H9 (cell line): ENCODE measurements at regions not wholly inside any gene's neighbourhood (a gene's known extent, or its start where the extent isn't known, plus 50 kb on each side); places are given as distances from the start of the nearest gene placed in this dataset.

Source experiments
- DNase-seq: peaks from one replicate; pipeline ENCODE4 v3.0.0-alpha.2; 2017
- H2AFZ ChIP-seq: one replicate; pipeline ENCODE4 v1.6.1; 2013; ENCODE audit warnings: mild to moderate bottlenecking, low read length, control low read depth, moderate library complexity
- H2AK5ac ChIP-seq: 2 replicates; pipeline ENCODE4 v1.6.1; 2013; ENCODE audit warnings: low read length, control low read depth, mixed read lengths; ENCODE audit not compliant: insufficient read length
- H2BK120ac ChIP-seq: one replicate; pipeline ENCODE4 v1.6.1; 2013; ENCODE audit warnings: low read depth, mild to moderate bottlenecking, low read length, control low read depth, inconsistent platforms; ENCODE audit not compliant: poor library complexity, severe bottlenecking
- H2BK12ac ChIP-seq: 2 replicates; pipeline ENCODE4 v1.6.1; 2013; ENCODE audit warnings: low read length, control low read depth, mixed read lengths, low read depth; ENCODE audit not compliant: insufficient read length
- H2BK15ac ChIP-seq: 2 replicates; pipeline ENCODE4 v1.6.1; 2013; ENCODE audit warnings: low read depth, low read length, control low read depth
- H2BK20ac ChIP-seq: one replicate; pipeline ENCODE4 v1.6.1; 2013; ENCODE audit warnings: low read depth, mild to moderate bottlenecking, low read length, control low read depth, inconsistent platforms; ENCODE audit not compliant: poor library complexity, severe bottlenecking
- H2BK5ac ChIP-seq: 2 replicates; pipeline ENCODE4 v1.6.1; 2013; ENCODE audit warnings: low read length, control low read depth, mixed read lengths; ENCODE audit not compliant: insufficient read length
- H3K14ac ChIP-seq: 2 replicates; pipeline ENCODE4 v1.6.1; 2013; ENCODE audit warnings: low read length, control low read depth; ENCODE audit not compliant: insufficient read depth
- H3K18ac ChIP-seq: 2 replicates; pipeline ENCODE4 v1.6.1; 2013; ENCODE audit warnings: low read depth, mild to moderate bottlenecking, mixed read lengths, low read length, control low read depth; ENCODE audit not compliant: insufficient read length
- H3K23ac ChIP-seq: 2 replicates; pipeline ENCODE4 v1.6.1; 2013; ENCODE audit warnings: low read length, control low read depth, mixed read lengths, low read depth; ENCODE audit not compliant: insufficient read length
- H3K23me2 ChIP-seq: 2 replicates; pipeline ENCODE4 v1.6.1; 2013; ENCODE audit warnings: low read depth, mild to moderate bottlenecking, mixed read lengths, low read length, control low read depth; ENCODE audit not compliant: insufficient read length, poor library complexity, severe bottlenecking
- H3K27ac ChIP-seq: 2 replicates; pipeline ENCODE4 v1.5.1; 2013; ENCODE audit warnings: low read length, control low read depth, mixed read lengths, low read depth; ENCODE audit not compliant: insufficient read length
- H3K27me3 ChIP-seq: 2 replicates; pipeline ENCODE4 v1.6.1; 2013; ENCODE audit warnings: low read length, control low read depth, inconsistent platforms; ENCODE audit not compliant: insufficient read depth
- H3K4ac ChIP-seq: 2 replicates; pipeline ENCODE4 v1.6.1; 2013; ENCODE audit warnings: low read depth, mild to moderate bottlenecking, control low read depth, inconsistent platforms, low read length, moderate library complexity
- H3K4me1 ChIP-seq: 2 replicates; pipeline ENCODE4 v1.6.1; 2013; ENCODE audit warnings: low read length, control low read depth, inconsistent platforms; ENCODE audit not compliant: insufficient read depth
- H3K4me2 ChIP-seq: 2 replicates; pipeline ENCODE4 v1.6.1; 2013; ENCODE audit warnings: low read length, control low read depth, mixed read lengths; ENCODE audit not compliant: insufficient read length, insufficient read depth
- H3K56ac ChIP-seq: 2 replicates; pipeline ENCODE4 v1.6.1; 2013; ENCODE audit warnings: low read depth, mild to moderate bottlenecking, mixed read lengths, low read length, control low read depth; ENCODE audit not compliant: insufficient read length
- H3K79me1 ChIP-seq: 2 replicates; pipeline ENCODE4 v1.6.1; 2013; ENCODE audit warnings: low read depth, mild to moderate bottlenecking, moderate library complexity, low read length, control low read depth, inconsistent platforms; ENCODE audit not compliant: insufficient read depth, poor library complexity, severe bottlenecking
- H3K79me2 ChIP-seq: 2 replicates; pipeline ENCODE4 v1.6.1; 2013; ENCODE audit warnings: low read length, control low read depth, inconsistent platforms; ENCODE audit not compliant: insufficient read depth
- H3K9ac ChIP-seq: 2 replicates; pipeline ENCODE4 v1.6.1; 2013; ENCODE audit warnings: low read length, control low read depth, mixed read lengths; ENCODE audit not compliant: insufficient read length; ENCODE audit errors: extremely low read depth
- H3K9me3 ChIP-seq: one replicate; pipeline ENCODE4 v1.6.1; 2013; ENCODE audit warnings: low read depth, low read length, inconsistent platforms; ENCODE audit not compliant: control insufficient read depth
- H3T11ph ChIP-seq: one replicate; pipeline ENCODE4 v1.6.1; 2013; ENCODE audit warnings: mild to moderate bottlenecking, low read length, control low read depth, inconsistent platforms
- H4K20me1 ChIP-seq: one replicate; pipeline ENCODE4 v1.6.1; 2013; ENCODE audit not compliant: control insufficient read depth, insufficient read length, insufficient read depth
- H4K5ac ChIP-seq: 2 replicates; pipeline ENCODE4 v1.6.1; 2013; ENCODE audit warnings: low read depth, mild to moderate bottlenecking, mixed read lengths, low read length, control low read depth; ENCODE audit not compliant: insufficient read length
- H4K8ac ChIP-seq: replicated peaks from 2 replicates; pipeline ENCODE4 v1.6.1; 2013; ENCODE audit warnings: low read length, control low read depth, mixed read lengths, low read depth; ENCODE audit not compliant: insufficient read length
- H4K91ac ChIP-seq: 2 replicates; pipeline ENCODE4 v1.6.1; 2013; ENCODE audit warnings: low read depth, mild to moderate bottlenecking, moderate library complexity, mixed read lengths, low read length, control low read depth; ENCODE audit not compliant: insufficient read length
- H3K27ac Mint-ChIP-seq, 3 experiments: 2 replicates in 2 of 3; 3 replicates in 1 of 3; pipeline ENCODE4 v1.8.0; 2020 to 2021; ENCODE audit warnings: mixed read lengths in 3 of 3, mild to moderate bottlenecking in 1 of 3, moderate library complexity in 1 of 3
- H3K27me3 Mint-ChIP-seq: 2 replicates; pipeline ENCODE4 v1.8.0; 2021; ENCODE audit warnings: low read depth, mild to moderate bottlenecking, moderate library complexity, mixed read lengths
- H3K36me3 Mint-ChIP-seq, 3 experiments: 2 replicates in 2 of 3; 3 replicates in 1 of 3; pipeline ENCODE4 v1.8.0; 2020 to 2021; ENCODE audit warnings: low read depth in 3 of 3, mixed read lengths in 3 of 3; ENCODE audit not compliant: insufficient read depth in 1 of 3
- H3K4me1 Mint-ChIP-seq, 2 experiments: 2 replicates each; pipeline ENCODE4 v1.8.0; 2020; ENCODE audit warnings: mixed read lengths in 2 of 2
- H3K4me3 Mint-ChIP-seq, 2 experiments: 2 replicates in 1 of 2; 3 replicates in 1 of 2; pipeline ENCODE4 v1.8.0; 2020 to 2021; ENCODE audit warnings: mild to moderate bottlenecking in 2 of 2, mixed read lengths in 2 of 2, moderate library complexity in 1 of 2
- H3K9me3 Mint-ChIP-seq, 2 experiments: 2 replicates in 1 of 2; 3 replicates in 1 of 2; pipeline ENCODE4 v1.8.0; 2020; ENCODE audit warnings: mild to moderate bottlenecking in 2 of 2, mixed read lengths in 2 of 2, moderate library complexity in 1 of 2
- CTCF ChIP-seq: fragments of 200-600 bp; sonication (generic); conservative IDR thresholded peaks from 3 replicates; pipeline ENCODE4 v1.8.0; 2021; ENCODE audit warnings: antibody characterized with exemption, mild to moderate bottlenecking
- WGBS: extraction: QIAGEN DNeasy Blood & Tissue Kit; methylation state at CpG from one replicate; pipeline ENCODE4 v1.1.7; 2013; ENCODE audit warnings: missing lambda C conversion rate, low lambda C conversion rate, mixed read lengths; ENCODE audit not compliant: insufficient read length; ENCODE audit errors: extremely low coverage; 5-methylcytosine and 5-hydroxymethylcytosine counted together

GRCh38 chr1:242623119-242623518 lies 98.6 kb upstream of the PLD5 start:
- Histone ChIP-seq H3K4ac (no peak overlapping the region), H2BK12ac (no peak overlapping the region), H2AK5ac (no peak overlapping the region), H2AFZ (no peak overlapping the region), H2BK15ac (no peak overlapping the region), H3K79me1 (no peaks in the 10 kb centered on the region), H3K56ac (no peak overlapping the region), H4K91ac (no peak overlapping the region), H4K5ac (no peak overlapping the region), H3K18ac (no peak overlapping the region), H3K4me1 (no peaks in the 10 kb centered on the region), H3K4me2 (no peak overlapping the region), H3K79me2 (no peaks in the 10 kb centered on the region), H3K14ac (no peak overlapping the region), H4K8ac (no peak overlapping the region), H3K9ac (no peak overlapping the region), H3K9me3 (no peaks in the 10 kb centered on the region), H3T11ph (no peak overlapping the region), H3K27me3 (no peaks in the 10 kb centered on the region), H2BK20ac (no peak overlapping the region), H2BK5ac (no peak overlapping the region), H2BK120ac (no peak overlapping the region), H3K27ac (no peak overlapping the region), H3K23me2 (no peaks in the 10 kb centered on the region), H3K23ac (no peak overlapping the region), H4K20me1 (no peaks in the 10 kb centered on the region)
- Mint-ChIP-seq H3K4me1 (peaks cover 0 to 3% of the 10 kb centered on the region in 2 experiments; a peak in 1 of 4 replicates), H3K27ac (no peak overlapping the region), H3K36me3 (no peaks in the 10 kb centered on the region; a peak in 1 of 7 replicates), H3K9me3 (peaks cover 9 to 10% of the 10 kb centered on the region in 2 experiments), H3K4me3 (no peak overlapping the region), H3K27me3 (no peaks in the 10 kb centered on the region; the same call in 1 of the 2 replicates)
- no peak for TF ChIP-seq CTCF
- no peak for DNase-seq
- no CpG with 5 or more reads among the region's 4 CpGs for WGBS
